Tibial artery (tissue), 4 donors: ENCODE measurements at regions not wholly inside any gene's neighbourhood (a gene's known extent, or its start where the extent isn't known, plus 50 kb on each side); places are given as distances from the start of the nearest gene placed in this dataset.

Source experiments
- DNase-seq, 2 donors: peaks; one replicate each; pipeline ENCODE4 v3.0.0-alpha.2; 2019
- H3K27ac ChIP-seq, 2 donors: fragments of 200-600 bp; sonication (generic) in 1 of 2; 1 replicate in 1 of 2; 2 replicates in 1 of 2; pipeline ENCODE4 v1.5.1; 2018 to 2019; ENCODE audit warnings: mild to moderate bottlenecking in 1 of 2
- H3K27me3 ChIP-seq, 2 donors: fragments of 200-600 bp; sonication (generic) in 1 of 2; one replicate each; pipeline versions ENCODE4 v1.5.1 to v1.6.0; 2016 to 2019
- H3K36me3 ChIP-seq, 3 donors: fragments of 200-600 bp; sonication (generic) in 2 of 3; one replicate each; pipeline ENCODE4 v1.5.1; 2016 to 2019; ENCODE audit warnings: mild to moderate bottlenecking in 2 of 3
- H3K4me1 ChIP-seq, 4 donors: fragments of 200-600 bp; sonication (generic) in 2 of 4; 1 replicate in 3 of 4; 2 replicates in 1 of 4; pipeline ENCODE4 v1.5.1; 2016 to 2019
- H3K4me3 ChIP-seq, 2 donors: fragments of 200-600 bp; sonication (generic) in 1 of 2; 1 replicate in 1 of 2; 2 replicates in 1 of 2; pipeline ENCODE4 v1.5.1; 2018 to 2019; ENCODE audit warnings: mild to moderate bottlenecking in 2 of 2
- H3K9me3 ChIP-seq, 3 donors: fragments of 200-600 bp; sonication (generic) in 1 of 3; one replicate each; pipeline ENCODE4 v1.5.1; 2016 to 2019
- intact Hi-C: fragments of 100-400 bp; cut with DNase I; formaldehyde crosslinking; loops from one replicate; pipeline ENCODE4 v1.15.0; 2023; ENCODE audit warnings: low total_unique reads
- TF ChIP-seq, protein P1 (sequence below), 2 experiments: fragments of 200-600 bp in 1 of 2; fragments of 450-650 bp in 1 of 2; IDR thresholded peaks; one replicate each; pipeline ENCODE4 v1.5.1; 2017 to 2019; ENCODE audit warnings: antibody characterized with exemption in 2 of 2, mild to moderate bottlenecking in 1 of 2, moderate library complexity in 1 of 2

DNA sequence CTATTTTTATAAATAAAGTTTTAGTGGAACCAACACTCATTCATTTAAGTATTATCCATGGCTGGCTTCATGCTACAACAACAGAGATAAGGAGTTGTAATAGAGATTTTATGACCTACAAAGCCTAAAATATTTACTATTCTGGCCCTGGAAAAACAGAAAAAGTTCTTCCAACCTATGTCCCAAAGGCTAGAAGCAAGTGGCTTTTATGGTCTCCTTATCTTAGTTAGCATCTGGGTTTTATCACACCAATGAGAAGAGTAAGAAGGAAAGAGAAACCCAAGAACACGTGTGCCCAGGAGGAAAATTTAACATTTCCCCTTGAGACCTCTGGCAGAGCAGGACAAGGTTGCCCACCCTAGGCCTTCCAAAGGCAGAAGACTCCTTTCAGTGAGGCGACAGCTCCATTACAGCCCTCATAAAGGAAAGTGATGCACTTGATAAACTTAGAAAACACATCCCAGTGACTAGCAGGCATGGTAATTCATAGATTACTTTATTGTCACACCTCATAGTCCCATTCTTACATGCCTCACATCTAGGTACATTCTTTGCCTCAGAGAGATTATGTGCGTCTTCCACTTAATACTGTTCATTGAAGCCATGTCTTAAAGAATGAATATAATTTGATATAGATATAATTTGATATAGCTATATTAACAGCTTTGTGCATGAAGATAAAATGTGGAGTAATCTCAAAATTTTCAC lies 113.2 kb upstream of the ACP3 start:
- no peak overlapping the region for H3K4me3 ChIP-seq
- TF ChIP-seq, protein P1, sequence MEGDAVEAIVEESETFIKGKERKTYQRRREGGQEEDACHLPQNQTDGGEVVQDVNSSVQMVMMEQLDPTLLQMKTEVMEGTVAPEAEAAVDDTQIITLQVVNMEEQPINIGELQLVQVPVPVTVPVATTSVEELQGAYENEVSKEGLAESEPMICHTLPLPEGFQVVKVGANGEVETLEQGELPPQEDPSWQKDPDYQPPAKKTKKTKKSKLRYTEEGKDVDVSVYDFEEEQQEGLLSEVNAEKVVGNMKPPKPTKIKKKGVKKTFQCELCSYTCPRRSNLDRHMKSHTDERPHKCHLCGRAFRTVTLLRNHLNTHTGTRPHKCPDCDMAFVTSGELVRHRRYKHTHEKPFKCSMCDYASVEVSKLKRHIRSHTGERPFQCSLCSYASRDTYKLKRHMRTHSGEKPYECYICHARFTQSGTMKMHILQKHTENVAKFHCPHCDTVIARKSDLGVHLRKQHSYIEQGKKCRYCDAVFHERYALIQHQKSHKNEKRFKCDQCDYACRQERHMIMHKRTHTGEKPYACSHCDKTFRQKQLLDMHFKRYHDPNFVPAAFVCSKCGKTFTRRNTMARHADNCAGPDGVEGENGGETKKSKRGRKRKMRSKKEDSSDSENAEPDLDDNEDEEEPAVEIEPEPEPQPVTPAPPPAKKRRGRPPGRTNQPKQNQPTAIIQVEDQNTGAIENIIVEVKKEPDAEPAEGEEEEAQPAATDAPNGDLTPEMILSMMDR (IDR thresholded peaks at IDR 0.05), result no peak
- H3K27ac ChIP-seq, result no peak overlapping the region
- no peak for DNase-seq
- no peaks in the 10 kb centered on the region for H3K9me3 ChIP-seq
- intact Hi-C loops, result no loop called here
- H3K36me3 ChIP-seq, result no peaks in the 10 kb centered on the region
- H3K4me1 ChIP-seq, result no peaks in the 10 kb centered on the region
- H3K27me3 ChIP-seq, result no peaks in the 10 kb centered on the region

DNA sequence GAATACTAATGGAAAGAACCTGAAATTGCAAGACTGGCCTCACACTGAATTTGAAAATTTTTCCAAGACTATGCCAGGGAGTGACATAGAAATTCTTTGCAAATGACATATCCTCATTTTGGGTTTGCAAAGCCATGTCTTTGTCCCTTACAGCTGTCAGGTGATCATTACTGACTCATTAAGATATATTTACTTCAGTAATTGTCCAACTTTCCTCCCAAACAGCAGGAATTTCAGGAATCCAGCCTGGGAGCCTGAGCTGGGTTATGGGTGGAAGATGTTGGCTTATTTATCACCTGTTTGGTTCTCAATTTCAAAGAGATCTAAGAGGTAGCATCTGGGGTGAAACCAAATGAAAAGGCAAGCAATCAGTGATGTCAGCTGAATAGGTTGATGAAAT lies 111.6 kb upstream of the ACP3 start:
- Histone ChIP-seq H3K27ac (no peak overlapping the region), H3K27me3 (no peaks in the 10 kb centered on the region), H3K36me3 (no peaks in the 10 kb centered on the region), H3K4me3 (no peak overlapping the region), H3K4me1 (no peaks in the 10 kb centered on the region), H3K9me3 (no peaks in the 10 kb centered on the region)
- intact Hi-C loops, result no loop called here
- TF ChIP-seq, protein P1 (IDR thresholded peaks at IDR 0.05), result no peak
- no peak for DNase-seq

DNA sequence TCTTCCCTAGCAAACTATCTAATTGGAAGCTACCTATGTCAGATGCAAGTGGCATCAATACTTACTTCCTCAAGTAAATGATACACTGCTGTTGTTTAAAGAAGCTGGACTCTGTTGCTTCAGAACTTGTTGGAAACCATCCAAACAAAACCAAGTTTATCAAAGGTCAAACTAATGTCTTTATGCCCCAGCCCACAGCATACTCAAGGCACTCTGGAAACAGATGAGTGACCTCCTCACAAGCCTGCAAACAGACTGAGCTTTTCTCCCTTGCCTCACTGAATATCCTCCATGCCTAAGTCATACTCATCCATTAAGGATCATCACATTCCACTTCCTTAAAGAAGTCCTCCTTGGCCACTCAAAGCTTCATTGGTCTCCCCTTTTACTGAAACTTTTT lies 107.4 kb upstream of the ACP3 start:
- H3K9me3 ChIP-seq, result no peaks in the 10 kb centered on the region
- intact Hi-C loops, result loop anchor here (10.0 kb wide), 1 partner anchor 1955 kb away; no protein-coding TSS in a partner anchor
- no peak overlapping the region for H3K4me3 ChIP-seq
- H3K36me3 ChIP-seq, result no peaks in the 10 kb centered on the region
- TF ChIP-seq, protein P1 (IDR thresholded peaks at IDR 0.05), result no peak
- DNase-seq, result no peak
- H3K27ac ChIP-seq, result no peak overlapping the region
- H3K4me1 ChIP-seq, result no peaks in the 10 kb centered on the region
- no peaks in the 10 kb centered on the region for H3K27me3 ChIP-seq

DNA sequence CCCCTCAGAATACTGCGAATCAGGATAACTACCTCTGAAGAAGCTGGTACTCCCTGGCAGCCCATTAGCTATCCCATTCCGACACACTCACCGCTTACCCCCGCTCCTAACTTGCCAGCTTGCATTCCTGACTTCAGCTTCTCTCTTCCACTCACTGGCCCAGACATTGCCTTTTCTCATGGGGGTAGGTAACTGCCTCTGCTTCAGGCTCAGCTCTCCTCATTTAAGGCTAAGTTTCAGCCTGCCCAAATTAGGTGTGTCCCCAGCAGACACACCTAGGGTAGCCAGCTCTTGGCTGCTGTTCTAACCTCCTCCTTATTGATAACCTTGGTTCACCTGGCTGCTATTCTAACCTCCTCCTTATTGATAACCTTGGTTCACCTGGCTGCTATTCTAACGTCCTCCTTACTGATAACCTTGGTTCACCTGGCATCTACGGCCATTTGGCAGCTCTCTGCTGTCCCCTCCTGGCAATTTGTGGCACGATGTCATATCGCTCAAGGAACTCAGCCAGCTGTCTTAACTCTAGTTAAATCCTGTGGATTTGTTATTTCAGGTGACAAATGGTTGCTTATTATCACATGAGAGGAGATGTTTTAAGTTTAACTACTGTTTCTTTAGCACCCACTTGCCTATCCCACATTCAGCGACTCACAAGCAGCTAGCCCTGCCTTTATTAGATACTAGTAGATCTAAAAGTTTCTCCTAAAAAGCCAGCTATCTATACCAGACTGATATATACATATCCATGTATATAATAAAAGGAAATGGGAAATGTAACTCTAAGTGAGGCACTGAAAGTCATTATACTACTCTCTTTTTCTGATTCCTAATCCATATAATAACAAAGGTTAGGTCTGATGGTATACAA lies 106.5 kb upstream of the ACP3 start:
- Histone ChIP-seq H3K4me3 (no peak overlapping the region), H3K27me3 (no peaks in the 10 kb centered on the region), H3K36me3 (no peaks in the 10 kb centered on the region), H3K9me3 (no peaks in the 10 kb centered on the region), H3K4me1 (no peaks in the 10 kb centered on the region), H3K27ac (no peak overlapping the region)
- TF ChIP-seq, protein P1 (IDR thresholded peaks at IDR 0.05), result no peak
- intact Hi-C loops, result loop anchor here (10.0 kb wide), 1 partner anchor 1954 kb away; no protein-coding TSS in a partner anchor
- DNase-seq, result no peak

DNA sequence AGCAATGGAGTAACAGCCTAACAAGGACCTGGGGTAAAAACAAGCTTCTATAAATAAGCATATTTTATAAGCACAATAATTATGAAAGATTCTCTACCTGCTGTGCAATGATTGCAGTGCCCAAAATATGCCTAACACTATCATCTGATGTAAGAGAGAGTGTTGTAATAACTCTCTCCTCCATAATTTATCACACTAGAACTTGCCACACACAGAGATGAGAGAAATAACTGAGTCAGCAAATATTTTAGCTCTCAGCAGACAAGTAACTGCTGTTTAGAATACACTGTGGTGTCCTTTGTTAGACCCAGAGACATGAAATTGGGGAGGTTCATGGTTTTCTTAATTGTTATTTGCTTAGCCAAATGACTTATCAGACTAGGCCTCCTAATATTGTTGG lies 105.3 kb upstream of the ACP3 start:
- no peak overlapping the region for H3K4me3 ChIP-seq
- no peak for DNase-seq
- no peak overlapping the region for H3K27ac ChIP-seq
- no peaks in the 10 kb centered on the region for H3K9me3 ChIP-seq
- no peaks in the 10 kb centered on the region for H3K27me3 ChIP-seq
- no peaks in the 10 kb centered on the region for H3K4me1 ChIP-seq
- H3K36me3 ChIP-seq, result no peaks in the 10 kb centered on the region
- intact Hi-C loops, result loop anchor here (10.0 kb wide), 1 partner anchor 1953 kb away; no protein-coding TSS in a partner anchor
- TF ChIP-seq, protein P1 (IDR thresholded peaks at IDR 0.05), result no peak
